PC-3 (cell line): ENCODE measurements at regions not wholly inside any gene's neighbourhood (a gene's known extent, or its start where the extent isn't known, plus 50 kb on each side); places are given as distances from the start of the nearest gene placed in this dataset.

ENCODE experiments used
- EZH2 ChIP-seq: fragments of 300-600 bp; sonication (generic); IDR thresholded peaks from one replicate; pipeline ENCODE4 v1.6.1; 2017; ENCODE audit warnings: antibody characterized with exemption, mild to moderate bottlenecking, low read length; ENCODE audit not compliant: unreplicated experiment
- TF ChIP-seq, protein P1 (sequence below): fragments of 300-600 bp; sonication (generic); conservative IDR thresholded peaks from 2 replicates; pipeline ENCODE4 v1.5.1; 2017; ENCODE audit warnings: antibody characterized with exemption, low read depth, mild to moderate bottlenecking, low read length

GRCh38 chr16:24626256-24626655 is 86.9 kb downstream of the RBBP6 start:
- TF ChIP-seq, protein P1, sequence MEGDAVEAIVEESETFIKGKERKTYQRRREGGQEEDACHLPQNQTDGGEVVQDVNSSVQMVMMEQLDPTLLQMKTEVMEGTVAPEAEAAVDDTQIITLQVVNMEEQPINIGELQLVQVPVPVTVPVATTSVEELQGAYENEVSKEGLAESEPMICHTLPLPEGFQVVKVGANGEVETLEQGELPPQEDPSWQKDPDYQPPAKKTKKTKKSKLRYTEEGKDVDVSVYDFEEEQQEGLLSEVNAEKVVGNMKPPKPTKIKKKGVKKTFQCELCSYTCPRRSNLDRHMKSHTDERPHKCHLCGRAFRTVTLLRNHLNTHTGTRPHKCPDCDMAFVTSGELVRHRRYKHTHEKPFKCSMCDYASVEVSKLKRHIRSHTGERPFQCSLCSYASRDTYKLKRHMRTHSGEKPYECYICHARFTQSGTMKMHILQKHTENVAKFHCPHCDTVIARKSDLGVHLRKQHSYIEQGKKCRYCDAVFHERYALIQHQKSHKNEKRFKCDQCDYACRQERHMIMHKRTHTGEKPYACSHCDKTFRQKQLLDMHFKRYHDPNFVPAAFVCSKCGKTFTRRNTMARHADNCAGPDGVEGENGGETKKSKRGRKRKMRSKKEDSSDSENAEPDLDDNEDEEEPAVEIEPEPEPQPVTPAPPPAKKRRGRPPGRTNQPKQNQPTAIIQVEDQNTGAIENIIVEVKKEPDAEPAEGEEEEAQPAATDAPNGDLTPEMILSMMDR, result no peak
- no peak for TF ChIP-seq EZH2
